Activated CD4-positive, alpha-beta T cell treated with anti-CD3 and anti-CD28 coated beads for 4 hours (primary cell): ENCODE measurements at regions not wholly inside any gene's neighbourhood (a gene's known extent, or its start where the extent isn't known, plus 50 kb on each side); places are given as distances from the start of the nearest gene placed in this dataset.
A peak's percentile ranks its signal among the peaks of the same experiment; 100 is the strongest.

Experiments used
- DNase-seq, 2 donors: peaks; one replicate each; pipeline ENCODE4 v3.0.0-alpha.2; 2020

DNA sequence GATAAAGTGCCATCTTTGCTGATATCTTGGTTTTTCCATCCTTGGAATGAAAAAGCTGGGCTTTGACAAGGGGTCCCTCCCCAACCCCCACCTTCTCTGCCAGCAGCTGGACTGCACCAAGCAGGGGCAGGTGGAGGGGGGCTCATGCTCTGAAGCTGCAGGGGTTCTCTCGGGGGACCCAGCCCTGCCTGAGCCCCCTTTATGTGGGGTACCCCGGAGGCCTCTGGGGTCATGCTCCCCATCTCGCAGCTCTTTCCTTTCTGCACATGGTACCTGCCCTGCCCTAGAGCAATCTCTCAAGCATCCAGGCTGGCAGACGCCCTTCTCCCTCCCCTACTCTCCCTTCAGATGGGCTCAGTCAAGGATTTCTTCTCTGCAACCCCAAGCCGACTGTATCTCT is 146.7 kb upstream of the PTPN1 start:
- DNase-seq = no peak

DNA sequence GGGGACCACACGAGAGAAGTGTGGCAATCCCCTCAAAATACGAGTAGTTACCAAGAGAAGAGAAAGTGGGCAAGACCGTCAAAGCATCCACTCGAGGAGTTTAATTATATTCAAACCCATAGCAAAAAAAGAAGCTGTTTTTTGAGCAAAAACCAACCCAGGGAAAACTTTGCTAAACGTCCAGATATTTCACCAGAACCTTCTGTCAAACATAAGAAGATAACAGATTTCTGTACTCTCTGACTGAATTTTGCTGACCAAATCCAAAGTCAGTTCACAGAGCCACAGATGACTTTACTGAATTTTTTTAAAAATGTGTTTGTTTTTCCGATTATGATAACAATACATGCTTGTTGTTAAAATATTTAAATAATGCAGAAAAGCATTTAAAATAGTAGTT is 145.6 kb upstream of the PTPN1 start:
- no peak for DNase-seq

DNA sequence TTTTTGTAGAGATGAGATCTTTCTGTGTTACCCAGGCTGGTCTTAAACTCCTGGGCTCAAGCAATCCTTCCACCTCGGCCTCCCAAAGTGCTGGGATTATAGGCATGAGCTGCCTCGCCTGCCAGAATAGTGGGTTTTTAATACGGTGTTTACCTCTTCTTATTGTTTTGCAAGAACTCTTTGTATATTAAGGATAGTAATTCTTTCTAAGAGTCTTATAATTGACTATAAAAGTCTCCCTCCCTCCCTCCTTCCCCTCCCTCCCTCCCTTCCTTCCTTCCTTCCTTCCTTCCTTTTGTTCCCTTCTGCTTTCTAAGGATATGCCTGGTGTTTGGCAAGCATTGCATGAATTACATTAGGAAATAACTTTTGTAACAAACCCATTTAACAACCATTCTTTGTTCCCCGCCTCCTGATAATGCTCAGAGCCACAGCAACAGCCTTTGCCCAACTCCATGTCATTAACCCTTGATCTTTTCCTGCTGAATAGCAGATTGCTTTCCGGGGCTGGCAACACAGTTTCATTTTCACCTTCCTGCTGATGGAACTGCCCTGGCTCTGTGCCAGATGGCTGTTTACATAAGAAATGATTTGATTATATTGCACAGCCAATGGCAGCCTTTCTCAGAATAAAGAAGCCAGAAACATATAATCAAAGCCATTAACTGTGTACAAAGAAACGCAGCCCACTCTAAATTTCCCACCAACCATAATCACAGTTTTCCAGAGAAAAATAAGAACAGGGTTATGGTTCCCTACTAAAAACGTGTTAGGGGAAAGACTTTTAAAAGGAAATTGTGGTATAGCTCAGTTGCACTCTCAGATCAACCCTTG is 143.7 kb upstream of the PTPN1 start:
- peak; percentile 17 to 43 for DNase-seq

DNA sequence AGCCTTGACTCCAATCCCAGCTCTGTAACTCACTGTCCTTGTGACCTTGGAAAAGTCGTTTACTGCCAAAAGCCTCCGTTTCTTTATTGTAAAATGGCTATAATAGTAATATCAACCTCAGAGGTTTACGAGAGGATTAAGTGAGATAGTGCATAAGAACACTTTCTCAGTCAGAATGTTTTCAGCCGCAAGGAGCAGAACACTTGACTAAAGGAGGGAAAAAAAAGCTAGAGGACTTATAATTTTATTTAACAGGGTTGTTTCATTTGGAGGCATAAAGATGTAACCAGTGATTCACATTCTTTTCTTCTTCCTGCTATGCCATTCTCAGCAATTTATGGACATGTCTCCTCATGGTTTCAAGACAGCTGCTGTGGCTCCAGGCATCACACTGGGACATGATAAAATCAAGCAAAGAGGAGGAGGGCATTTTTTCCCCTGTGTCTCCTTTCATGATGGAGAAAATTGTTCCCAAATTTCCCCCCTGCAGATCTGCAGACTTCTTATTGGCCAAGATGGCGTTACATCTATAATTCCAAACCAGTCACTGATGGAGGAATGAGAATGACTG is 143.0 kb upstream of the PTPN1 start:
- DNase-seq = no peak

DNA sequence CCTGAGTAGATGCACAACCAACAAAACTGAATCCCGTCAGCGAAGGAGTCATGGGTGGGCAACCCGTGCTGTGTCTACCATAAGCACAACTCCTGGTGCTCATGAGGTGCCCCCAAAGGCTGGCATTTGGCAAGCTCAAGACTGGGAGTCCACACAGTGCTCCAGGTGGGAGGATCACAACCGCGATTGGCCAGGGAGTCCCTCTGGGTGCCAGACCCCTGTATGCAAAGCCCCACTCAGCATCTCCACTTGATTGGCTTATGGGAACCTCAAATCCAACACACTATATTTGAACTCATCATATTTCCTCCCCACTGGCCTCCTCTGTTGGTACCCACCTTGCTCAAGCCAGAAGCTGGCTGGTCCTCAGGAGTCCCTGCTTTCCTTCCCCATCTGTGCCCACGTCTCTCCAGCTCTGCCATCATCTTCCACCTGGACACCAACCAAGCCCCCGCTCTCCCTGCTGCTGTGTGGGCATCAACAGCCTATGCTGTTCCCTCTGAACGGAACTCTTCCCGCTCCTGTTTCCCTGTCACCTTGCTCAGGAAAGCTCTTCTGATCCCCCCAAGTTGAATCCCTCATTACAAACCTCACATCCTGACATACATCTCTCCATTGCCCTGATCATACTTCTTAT is 142.3 kb upstream of the PTPN1 start:
- no peak for DNase-seq

DNA sequence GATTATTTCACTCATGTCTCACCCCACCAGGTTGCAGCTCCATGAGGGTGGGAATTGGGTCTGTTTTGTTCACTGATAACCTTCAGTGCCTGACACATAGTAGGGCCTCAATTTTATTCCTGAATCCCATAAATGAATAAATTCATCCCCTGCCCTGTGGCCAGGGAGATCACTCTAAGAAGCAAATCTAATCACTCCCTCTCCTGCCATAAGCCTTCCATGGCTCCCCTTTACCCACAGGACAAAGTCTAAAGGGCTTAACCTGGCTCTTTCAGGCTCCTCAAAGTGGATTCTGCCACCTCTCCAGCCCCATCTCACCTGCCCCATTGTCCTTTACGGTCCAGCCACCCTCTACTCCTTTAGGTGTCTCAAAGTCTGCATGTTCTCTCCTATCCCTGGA is 141.8 kb upstream of the PTPN1 start:
- no peak for DNase-seq

DNA sequence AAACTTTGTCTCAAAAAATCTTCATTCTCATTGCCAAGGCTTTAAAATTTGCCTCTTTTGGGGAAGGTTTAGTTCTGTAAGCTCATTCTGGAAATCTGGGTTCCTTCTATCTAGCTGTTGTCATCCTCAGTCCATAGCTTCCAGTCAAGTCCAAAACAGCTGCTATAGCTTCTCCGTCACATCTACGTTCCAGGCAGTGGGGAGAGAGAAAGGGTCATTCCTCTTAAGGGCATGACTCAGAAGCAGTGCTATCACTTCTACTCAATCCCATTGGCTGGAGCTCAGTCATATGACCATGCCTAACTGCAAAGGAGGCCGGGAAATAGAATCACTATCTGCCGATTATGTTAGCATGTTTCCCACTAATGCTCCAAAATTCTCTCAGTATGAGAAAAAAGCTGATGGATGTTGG is 141.4 kb upstream of the PTPN1 start:
- DNase-seq = no peak

DNA sequence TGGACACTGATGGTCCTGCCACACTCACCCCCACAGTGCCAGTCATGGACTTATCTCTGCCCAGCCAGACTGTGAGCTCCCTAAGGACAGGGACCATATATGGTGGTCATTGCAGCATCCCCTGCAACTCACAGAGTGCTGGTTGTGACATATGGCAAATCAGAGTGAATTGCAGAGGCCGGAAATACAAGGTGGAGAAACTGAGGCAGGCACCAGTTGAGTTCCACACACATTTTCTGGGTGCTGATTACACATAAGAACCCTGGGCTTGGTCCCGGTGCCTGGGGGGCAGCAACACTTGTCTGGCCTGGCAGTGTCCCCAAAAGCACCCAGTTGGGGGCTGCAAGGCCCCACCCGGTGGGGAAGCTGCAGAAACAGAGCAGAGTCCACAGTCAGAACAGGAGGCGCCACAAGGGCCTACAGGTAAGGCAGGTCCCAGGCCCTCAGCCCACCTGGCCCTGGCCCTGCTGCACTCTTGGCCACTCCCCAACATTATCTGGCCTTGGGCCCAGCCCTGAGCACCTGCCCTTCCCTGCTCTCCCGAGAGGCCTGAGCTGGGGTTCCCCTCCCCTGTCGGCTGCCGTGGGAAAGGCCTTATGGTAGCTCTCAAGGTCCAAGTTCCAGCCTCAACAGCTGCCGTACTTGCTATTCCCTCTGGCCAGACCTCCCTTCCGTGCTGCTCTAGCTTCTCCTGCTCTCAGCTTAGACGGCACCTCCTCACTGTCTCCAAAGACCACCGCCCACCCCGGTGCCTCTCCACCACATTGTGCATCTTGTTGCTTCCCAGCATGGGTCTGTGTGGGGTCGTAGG is 140.8 kb upstream of the PTPN1 start:
- DNase-seq = no peak

DNA sequence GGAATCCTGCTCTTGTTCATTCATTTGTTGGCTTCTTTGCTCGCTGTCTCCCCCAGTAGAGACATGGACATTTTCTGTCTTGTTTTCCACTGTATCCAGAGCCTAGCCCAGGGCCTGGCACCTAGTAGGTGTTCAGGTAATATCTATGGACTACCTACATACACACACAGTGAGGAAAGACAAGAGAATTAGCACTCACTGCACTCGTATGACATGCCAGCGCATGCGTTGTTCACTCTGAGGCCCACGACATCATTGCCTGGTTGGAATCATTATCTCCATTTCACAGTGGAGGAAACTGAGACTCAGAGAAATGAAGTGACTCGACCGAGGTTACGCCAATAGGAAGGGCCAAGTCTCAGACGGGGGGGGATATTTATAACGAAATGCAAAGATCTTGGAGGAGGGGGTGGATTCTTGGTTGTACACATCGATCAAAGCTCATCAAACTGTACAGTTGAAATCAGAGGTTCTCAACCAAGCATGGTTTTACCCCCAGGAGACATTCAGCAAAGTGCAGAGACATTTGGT is 140.1 kb upstream of the PTPN1 start:
- DNase-seq = no peak

DNA sequence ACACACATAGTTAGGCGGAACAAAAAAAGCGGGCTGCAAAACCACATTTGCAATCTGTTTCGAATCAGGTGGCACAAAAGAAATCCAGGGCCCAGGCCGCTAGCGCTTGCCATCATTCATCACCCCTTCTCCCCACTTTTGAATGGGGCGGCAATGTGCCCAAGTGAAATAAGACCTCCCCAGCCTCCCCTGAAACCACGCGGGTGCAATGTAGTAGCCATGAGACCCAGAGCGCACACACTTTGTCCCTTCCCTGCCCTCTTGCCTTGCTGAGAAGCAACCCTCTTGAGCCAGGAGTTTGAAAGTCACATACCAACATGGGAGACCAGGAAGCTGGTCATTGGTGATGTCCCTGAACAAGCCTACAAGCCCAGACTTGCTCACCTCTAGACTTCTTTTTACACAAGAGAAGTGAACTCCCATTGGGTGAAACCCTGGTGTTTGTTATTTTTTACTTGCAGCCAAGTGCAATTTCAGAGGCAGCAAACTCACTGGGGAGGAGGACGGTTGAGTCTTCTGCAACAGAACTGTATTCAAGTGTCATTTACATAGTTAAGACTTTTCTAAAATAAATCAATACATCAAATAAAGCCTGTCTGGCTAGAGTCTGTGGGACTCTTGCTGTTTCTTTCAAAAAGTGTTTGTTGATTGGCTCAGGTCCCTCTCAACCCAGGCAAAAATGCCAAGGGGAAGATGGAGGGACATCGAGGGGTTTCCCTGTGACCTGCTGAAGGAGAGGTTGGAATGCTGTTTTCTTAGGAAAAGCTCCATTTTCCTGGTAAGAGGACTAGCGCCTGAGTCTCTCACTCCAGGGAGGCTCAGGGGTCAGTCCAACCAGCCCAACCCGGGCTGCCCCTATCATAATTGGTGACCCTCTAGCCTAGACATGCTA is 138.1 kb upstream of the PTPN1 start:
- DNase-seq = no peak

DNA sequence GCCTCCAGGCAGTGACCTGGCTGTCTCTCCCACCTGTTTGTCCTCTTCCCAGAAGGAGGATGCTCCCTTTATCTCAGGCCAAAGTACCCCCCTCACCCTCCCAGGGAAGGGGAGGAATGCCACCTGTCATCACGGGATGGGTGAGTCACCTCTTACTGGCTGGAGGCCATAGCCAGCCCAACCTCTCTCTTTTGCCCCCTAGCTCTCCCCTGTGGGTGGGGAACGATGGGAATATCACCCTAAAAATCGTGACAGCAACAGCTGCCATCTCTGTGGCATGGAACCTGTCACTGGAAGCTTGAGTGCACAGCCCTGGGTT is 137.5 kb upstream of the PTPN1 start:
- no peak for DNase-seq

DNA sequence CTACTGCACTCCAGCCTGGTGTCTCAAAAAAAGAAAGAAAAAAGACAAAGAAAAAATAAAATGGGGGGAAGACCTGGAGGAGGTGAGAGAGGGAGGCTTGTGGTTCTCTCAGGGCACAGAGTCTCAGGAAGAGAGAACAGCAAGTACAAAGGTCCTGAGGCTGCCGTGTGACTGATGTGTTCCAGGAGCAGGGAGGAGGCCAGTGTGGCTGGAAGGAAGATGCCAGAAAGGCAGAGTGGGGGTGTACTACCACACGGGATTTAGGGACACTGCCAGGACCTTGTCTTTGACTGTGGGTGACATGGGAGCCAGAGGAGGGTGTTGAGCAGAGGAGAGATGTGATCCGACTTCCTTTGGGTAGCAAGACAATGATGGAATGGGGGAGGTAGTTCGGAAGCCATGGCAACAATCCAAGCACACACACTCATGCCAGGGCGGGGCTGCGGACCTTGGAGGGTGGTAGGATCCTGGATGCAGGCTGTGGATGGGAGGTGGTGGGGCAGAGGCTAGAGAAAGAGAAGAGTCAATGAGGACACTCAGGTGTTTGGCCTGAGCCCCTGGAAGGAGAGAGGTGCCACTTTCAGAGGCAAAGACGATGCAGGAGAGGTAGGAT is 136.4 kb upstream of the PTPN1 start:
- DNase-seq = no peak

DNA sequence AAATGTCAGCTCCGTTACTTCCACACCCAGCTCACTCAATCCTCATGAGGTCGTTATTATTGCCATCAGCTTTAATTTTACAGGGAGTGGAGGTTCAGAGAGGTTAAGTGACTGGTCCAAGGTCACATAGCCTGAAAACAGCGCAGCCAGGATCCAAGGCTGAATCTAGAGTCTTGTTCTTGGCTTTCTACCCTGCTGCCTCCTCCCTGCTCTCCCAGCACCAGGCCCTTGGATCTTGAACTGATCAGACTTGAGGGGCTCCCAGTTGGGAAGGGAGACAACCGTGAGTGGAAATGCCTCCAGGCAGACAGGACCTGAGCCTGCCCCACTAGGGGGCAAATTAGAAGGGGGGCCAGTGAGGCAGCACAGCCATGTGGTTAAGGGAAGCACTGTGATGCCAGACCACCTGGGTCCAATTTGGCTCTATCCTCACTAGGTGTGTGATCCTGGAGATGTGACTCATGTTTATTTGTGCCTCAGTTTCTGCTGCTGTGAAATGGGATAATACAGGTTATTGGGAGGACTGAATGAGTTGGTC is 135.6 kb upstream of the PTPN1 start:
- no peak for DNase-seq

DNA sequence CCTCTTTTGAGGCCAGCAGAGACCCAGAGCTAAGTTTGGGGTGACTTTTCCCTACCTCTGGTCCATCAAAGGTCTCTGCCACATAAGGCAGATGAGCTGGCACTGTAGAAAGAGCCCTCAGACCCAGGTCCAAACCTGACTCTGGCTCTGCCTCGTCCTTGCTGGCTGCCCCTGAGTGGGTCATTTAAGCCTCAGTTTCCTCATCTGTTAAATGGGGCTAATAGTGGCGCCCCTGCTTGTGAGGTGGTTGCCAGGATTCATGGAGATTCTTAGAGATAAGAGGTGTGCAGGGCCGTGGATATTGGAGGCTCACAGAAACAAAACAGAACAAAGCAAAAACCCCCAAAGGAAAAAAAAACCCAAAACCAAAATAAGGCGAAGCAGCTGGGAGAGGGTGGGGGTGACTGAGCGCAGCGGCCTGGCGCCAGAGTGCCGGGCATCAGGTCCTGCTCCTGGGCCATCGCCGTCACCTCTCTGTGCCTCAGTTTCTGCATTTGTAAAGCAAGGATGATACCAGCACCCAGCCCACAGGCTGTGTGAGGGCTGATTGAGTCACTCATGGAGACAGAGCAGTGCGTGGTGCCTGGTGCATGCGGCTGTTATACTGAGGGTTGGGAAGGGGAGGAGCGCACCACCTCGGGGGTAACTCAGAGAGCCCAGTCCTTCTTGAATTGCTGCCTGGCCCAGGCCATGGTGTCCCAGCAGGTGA is 133.8 kb upstream of the PTPN1 start:
- DNase-seq = no peak

DNA sequence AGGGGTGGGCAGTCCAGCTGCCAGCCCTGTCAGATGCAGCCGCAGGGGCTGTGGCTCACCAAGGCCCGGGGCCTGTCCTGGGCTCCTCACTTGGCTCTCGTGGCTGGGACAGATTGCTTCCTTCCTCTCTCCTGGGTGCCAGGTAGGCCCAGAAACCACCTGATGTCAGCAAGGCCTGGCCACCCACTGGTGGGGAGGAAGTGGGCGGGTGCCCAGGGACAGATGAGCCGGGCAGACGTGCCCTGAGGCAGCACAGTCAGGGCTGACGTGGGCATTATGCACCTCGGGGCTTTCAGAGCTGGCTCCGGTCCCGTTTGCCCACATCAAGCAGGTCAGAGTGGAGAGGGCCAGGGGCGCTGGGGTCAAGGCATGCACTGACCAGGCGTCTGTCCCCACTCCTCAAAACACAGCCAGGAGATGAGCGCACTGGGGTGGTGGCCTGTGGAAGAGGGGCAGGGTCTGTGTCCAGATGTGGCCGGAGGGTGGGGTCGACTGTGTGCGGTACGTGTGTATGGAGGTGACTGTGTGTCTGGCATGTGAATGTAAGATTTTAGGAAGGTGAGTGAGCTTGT is 133.2 kb upstream of the PTPN1 start:
- DNase-seq = no peak

DNA sequence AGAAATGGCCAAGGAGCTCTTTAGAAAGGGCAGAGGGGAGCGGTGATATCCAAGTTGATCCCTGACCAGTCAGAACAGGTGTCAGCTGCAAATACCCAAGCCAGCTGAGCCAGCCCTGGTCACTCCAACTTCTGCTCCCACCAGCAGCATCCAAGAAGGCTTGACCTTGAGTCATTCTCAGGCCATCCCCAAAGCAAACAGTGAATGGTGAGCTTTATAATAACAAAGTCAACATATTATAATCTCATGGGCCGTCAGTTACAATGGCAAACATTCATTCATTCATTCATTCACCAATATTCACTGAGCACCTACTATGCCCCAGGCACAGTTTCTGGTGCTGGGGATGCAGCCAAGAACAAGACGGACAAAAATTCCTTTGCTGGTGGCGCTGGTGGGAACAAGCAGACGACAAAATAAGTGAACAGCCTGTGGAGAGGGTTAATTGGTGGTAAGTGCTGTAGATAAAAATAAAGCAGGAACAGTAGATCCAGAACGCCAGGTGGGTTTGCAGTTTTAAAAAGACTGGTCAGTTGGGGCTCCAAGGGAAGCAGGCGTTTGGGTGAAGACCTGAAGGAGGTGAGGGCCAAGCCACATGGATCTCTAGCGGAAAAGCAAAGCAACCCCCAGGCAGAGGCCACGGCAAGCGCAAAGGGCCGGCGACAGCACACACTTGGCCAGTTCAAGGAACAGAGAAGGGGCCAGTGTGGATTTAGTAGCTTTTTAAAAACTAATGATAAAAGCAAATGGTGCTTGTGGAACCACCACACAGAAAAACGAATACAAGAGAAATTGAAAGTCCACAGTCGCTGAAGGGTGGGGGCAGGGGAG is 131.8 kb upstream of the PTPN1 start:
- DNase-seq = no peak

DNA sequence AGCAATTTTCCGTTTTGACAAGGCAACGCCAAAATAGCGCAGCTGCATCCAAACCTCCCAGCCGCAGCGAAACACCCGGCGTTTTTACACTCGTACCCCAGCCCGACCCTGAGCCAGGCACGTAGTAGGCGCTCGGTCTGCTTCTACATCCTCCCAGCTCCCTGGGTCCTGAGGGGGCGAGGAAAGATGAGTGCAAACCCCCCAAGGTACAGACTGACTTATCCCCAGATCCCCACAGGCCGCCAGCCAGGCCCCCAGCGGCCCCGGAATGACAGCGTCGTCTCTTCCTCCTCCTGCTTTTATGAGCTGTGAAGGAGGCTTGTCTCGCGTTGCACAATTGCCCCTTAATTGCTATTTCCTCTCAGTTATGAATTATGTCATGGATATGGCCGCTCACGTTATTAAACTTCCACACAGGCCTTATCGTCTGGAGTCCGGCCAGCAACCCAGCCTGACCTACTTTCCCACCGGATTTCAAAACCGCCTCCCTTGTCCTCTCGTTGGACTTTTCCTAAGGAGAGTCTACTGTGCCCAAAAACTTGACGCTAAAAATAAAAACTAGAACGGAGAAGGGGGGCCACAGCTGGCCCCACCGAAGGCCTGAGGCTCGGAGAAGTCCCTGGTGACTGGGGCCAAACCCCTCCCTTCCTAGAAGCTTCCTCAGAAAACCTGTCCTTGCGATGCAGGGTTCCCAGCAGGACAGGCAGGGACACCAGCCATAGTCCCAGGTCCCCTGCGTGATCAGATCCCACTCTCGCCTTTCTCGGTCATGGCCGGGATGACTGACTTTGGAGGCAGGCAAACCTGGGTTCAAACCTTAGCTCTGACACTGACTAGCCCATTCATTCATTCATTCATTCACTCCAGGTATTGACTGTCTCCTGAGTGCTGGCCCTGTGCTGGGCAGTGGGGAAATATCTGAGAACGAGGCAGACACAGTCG is 130.9 kb upstream of the PTPN1 start:
- DNase-seq = no peak

DNA sequence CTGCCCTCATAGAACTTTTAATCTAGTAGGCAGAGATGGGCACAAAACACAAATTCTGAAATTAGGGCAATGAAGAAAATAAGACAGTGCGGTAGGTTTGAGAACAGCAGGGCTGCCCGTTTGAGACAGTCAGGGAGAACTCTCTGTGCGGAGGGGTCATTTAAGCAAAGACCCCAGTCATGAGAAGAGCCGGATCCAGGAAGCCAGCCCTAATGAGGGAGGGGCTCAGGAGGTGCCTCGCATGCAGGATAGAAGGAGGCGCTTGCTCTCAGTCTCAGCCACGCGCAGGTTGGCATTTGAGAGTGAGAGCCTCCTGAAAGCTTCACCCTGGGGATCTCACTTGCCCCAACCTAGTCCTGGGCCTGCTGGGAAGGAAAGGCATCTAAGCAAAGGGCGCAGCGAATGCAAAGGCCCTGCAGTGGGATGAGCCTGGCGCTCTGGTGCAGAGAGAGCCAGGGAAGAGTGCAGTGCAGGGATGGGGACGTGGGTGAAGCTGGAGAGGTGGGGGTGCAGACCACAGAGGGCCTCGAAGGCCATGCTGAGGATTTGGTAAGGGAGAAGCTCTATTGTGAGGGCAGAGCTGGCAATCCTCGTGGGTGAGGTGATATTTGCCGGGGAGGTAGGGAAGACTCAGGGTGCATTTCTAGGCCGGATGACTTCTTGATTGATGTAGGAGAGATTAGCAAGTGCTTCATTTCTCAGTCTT is 130.0 kb upstream of the PTPN1 start:
- no peak for DNase-seq
